Stimulated activated CD4-positive, alpha-beta T cell treated with anti-CD3 and anti-CD28 coated beads, Interleukin-1b, Interleukin-23, amount 100 ng/mL, for 4 hours (primary cell): ENCODE measurements at regions not wholly inside any gene's neighbourhood (a gene's known extent, or its start where the extent isn't known, plus 50 kb on each side); places are given as distances from the start of the nearest gene placed in this dataset.
"Not testable (repeated sequence)": the region's sequence is repeated elsewhere in the genome, so short reads cannot be mapped to it uniquely, and the experiment has no call there.

Experiments used
- DNase-seq, 2 donors: peaks; one replicate each; pipeline ENCODE4 v3.0.0-alpha.2; 2020; ENCODE audit warnings: low read depth in 2 of 2

- no peak for DNase-seq
Observed at GRCh38 chr6:144359783-144360182, 74.6 kb downstream of the UTRN start.

GRCh38 chr6:144360401-144360800, 75.3 kb downstream of the UTRN start:
- DNase-seq = no peak

GRCh38 chr6:144361016-144361415, 75.9 kb downstream of the UTRN start:
- DNase-seq = no peak

GRCh38 chr6:144362042-144363018, 77.2 kb downstream of the UTRN start:
- DNase-seq = no peak

GRCh38 chr6:144364208-144364720, 79.1 kb downstream of the UTRN start:
- no peak for DNase-seq

- DNase-seq = no peak
Observed at GRCh38 chr6:144364782-144365181, 79.6 kb downstream of the UTRN start.

GRCh38 chr6:144365271-144365670, 80.1 kb downstream of the UTRN start:
- no peak for DNase-seq

GRCh38 chr6:144369696-144370095, 84.6 kb downstream of the UTRN start:
- DNase-seq = not testable (repeated sequence)

GRCh38 chr6:144372116-144372515, 87.0 kb downstream of the UTRN start:
- DNase-seq = no peak

- no peak for DNase-seq
Observed at GRCh38 chr6:144372611-144373594, 87.8 kb downstream of the UTRN start.

- DNase-seq = not testable (repeated sequence)
Observed at GRCh38 chr6:144374525-144374924, 89.4 kb downstream of the UTRN start.

GRCh38 chr6:144377586-144378210, 92.6 kb downstream of the UTRN start:
- no peak for DNase-seq

GRCh38 chr6:144378437-144378836, 93.3 kb downstream of the UTRN start:
- DNase-seq = no peak

GRCh38 chr6:144379356-144379755, 94.2 kb downstream of the UTRN start:
- DNase-seq = no peak

- DNase-seq = not testable (repeated sequence)
Observed at GRCh38 chr6:144381499-144381898, 96.4 kb downstream of the UTRN start.

- DNase-seq = no peak
Observed at GRCh38 chr6:144383336-144383735, 98.2 kb downstream of the UTRN start.

GRCh38 chr6:144384427-144384826, 99.3 kb downstream of the UTRN start:
- no peak for DNase-seq

- DNase-seq = not testable (repeated sequence)
Observed at GRCh38 chr6:144389474-144389873, 104.3 kb downstream of the UTRN start.

- DNase-seq = no peak
Observed at GRCh38 chr6:144390202-144390601, 105.1 kb downstream of the UTRN start.

GRCh38 chr6:144390886-144391285, 105.8 kb downstream of the UTRN start:
- DNase-seq = no peak

GRCh38 chr6:144392536-144392935, 107.4 kb downstream of the UTRN start:
- DNase-seq = no peak

- DNase-seq = no peak
Observed at GRCh38 chr6:144394210-144394609, 109.1 kb downstream of the UTRN start.
